NCI-H2107 (cell line): ENCODE measurements at regions not wholly inside any gene's neighbourhood (a gene's known extent, or its start where the extent isn't known, plus 50 kb on each side); places are given as distances from the start of the nearest gene placed in this dataset.
"Not testable (repeated sequence)": the region's sequence is repeated elsewhere in the genome, so short reads cannot be mapped to it uniquely, and the experiment has no call there.

Source experiments
- DNase-seq: peaks from one replicate; lab custom pipeline; 2025; lab: John Stamatoyannopoulos, UW

- DNase-seq = no peak
Observed at GRCh38 chr12:124706363-124706762, 139.0 kb upstream of the NCOR2 start.

- no peak for DNase-seq
Observed at GRCh38 chr12:124705545-124706138, 138.2 kb upstream of the NCOR2 start.

- no peak for DNase-seq
Observed at GRCh38 chr12:124704619-124705018, 137.2 kb upstream of the NCOR2 start.

- no peak for DNase-seq
Observed at GRCh38 chr12:124703856-124704255, 136.4 kb upstream of the NCOR2 start.

- DNase-seq = no peak
Observed at GRCh38 chr12:124702736-124703135, 135.3 kb upstream of the NCOR2 start.

- no peak for DNase-seq
Observed at GRCh38 chr12:124700810-124701592, 133.6 kb upstream of the NCOR2 start.

GRCh38 chr12:124699909-124700308 lies 132.5 kb upstream of the NCOR2 start:
- no peak for DNase-seq

GRCh38 chr12:124698998-124699305 lies 131.5 kb upstream of the NCOR2 start:
- no peak for DNase-seq

- no peak for DNase-seq
Observed at GRCh38 chr12:124698211-124698997, 131.0 kb upstream of the NCOR2 start.

- DNase-seq = not testable (repeated sequence)
Observed at GRCh38 chr12:124697722-124698121, 130.3 kb upstream of the NCOR2 start.

DNA sequence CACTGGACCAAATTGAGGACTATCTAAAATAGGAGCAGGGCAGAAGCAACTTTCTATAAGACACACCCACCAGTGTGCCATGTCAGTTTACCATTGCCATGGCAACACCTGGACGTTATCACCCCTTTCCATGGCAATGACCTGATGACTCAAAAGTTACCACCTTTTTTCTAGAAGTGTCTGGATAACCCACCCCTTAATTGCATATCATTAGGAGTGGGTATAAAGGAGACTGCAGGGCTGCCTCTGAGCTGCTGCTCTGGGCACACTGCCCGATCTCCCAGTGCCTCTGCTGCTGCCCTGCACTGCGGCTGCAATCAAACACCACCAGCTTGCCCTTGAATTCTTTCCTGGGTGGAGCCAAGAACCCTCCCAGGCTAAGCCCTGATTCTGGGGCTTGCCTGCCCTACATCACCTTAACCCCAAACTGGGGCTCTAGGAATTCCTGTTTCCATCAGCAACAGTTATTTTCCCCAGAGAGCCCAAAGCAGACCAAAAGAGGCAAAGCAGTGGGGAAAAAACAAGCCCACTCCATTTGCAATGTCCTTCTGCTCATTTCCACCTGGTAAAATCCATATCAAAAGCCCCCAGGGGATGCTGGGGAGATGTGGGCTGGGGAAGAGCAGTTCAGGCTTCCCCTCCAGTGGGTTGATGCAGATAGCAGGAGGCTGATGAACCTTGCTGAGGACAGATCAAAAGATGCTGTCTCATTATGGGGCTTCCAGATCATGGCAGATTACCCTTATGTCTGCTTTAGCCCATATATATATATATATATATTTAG lies 129.5 kb upstream of the NCOR2 start:
- DNase-seq = no peak

GRCh38 chr12:124695861-124696260 lies 128.4 kb upstream of the NCOR2 start:
- DNase-seq = no peak

DNA sequence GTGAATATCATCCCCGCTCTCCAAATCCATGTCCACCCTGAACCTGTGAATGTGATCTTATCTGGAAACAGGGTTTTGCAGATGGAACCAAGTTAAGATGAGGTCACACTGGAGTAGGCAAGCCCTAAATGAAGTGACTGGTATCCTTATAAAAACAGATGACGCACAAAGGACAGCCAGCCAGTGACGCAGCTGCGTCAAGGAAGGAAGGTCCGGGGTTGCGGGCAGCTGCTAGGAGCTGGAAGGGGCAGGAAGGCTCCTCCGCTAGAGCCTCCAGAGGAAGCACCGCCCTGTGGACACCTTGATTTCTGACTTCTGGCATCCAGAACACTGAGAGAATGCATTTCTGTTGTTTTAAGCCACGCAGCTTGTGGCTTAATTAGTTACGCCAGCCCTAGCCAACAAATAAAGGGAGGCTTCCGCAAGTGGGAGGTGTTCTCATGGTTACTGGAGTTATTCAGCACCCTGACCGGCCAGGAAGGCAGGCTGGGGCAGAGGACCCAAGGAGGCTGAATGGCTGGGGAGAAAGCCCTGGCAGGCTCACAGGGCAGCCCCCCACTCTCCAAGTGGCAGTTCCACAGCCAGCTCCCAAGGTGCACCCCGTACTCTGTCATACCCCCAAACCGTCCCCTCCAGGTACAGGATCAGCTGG lies 127.6 kb upstream of the NCOR2 start:
- no peak for DNase-seq

DNA sequence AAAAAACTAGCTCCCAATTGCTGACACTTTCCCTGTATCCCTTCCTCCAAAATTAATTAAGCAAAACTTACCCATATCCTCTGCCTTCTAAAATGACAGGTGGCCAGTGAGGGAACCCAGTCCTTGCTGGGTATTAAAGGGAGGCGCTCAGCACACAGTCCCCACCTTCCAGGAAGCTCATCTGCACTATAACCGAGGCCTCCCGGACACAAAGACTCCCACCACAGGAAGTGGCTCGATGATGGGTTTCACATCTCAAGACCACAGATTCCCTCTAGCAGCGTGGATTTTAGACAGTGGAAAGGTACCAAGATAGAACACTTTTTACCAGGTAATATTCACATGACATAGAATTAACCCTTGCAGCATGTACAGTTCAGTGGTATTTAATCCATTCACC lies 126.8 kb upstream of the NCOR2 start:
- no peak for DNase-seq

DNA sequence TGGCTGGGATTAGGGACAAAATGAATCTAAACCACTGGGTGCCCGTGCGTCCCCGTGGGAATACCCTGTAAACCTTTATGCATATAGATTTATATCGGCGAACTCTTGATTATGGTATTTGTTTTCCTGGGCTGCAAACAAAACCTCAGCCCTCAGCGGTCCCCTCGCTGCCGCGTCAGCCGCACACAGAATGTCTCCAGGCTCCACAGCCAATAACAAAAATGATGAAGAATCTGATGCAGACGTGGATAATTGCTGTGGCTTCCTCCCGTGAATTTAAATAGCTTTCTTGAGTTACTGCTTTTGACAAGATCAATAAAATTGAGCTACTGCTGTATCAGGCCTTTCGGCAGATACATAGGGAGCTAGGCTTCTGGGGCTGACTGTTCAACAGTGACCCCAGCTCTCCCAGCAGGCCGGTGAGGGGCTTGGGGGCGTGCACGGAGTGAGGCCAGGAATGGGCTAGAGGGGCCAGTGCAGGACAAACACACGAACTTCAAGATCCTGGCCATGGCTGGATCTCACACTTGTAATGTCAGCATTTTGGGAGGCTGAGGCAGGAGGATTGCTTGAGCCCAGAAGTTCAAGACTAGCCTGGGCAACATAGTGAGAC lies 125.8 kb upstream of the NCOR2 start:
- DNase-seq = no peak

DNA sequence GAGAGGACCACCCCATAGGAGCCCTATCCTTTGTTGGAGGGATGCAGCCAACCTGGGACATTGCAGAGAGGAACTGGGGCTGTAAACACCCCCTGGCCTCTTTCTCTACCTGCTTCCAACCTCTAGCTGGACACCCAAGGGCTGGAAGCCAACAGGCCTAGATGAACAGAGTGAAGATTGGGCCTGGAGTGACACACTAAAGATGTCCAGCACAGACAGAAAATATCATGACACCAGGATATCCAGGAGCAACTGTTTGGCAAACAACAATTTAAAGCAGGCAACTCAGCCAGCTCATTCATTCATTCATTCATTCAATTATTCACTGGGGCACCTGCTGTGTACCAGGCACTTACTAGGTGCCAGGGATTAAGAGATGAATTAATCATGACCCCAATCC lies 125.0 kb upstream of the NCOR2 start:
- DNase-seq = no peak

- no peak for DNase-seq
Observed at GRCh38 chr12:124691429-124691828, 124.0 kb upstream of the NCOR2 start.

DNA sequence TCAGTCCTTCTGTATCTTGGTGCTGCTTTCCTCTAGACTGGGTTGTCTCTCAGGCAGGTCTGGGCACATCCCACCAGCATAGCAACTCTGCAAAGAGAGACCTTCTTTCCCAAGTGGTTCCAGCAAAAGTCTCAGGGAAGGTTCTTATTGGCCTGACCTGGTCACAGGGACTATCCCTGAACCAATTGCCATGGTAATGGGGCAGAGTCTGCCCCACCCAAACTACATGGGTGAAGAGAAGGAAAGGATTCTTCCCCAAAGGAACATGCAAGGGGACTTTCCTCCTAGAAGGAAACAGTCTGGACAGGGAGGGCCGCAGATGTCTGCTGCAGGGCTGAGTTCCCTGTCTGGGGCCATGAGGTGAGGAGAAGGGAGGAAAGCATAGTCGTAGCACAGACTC lies 122.2 kb upstream of the NCOR2 start:
- DNase-seq = no peak

DNA sequence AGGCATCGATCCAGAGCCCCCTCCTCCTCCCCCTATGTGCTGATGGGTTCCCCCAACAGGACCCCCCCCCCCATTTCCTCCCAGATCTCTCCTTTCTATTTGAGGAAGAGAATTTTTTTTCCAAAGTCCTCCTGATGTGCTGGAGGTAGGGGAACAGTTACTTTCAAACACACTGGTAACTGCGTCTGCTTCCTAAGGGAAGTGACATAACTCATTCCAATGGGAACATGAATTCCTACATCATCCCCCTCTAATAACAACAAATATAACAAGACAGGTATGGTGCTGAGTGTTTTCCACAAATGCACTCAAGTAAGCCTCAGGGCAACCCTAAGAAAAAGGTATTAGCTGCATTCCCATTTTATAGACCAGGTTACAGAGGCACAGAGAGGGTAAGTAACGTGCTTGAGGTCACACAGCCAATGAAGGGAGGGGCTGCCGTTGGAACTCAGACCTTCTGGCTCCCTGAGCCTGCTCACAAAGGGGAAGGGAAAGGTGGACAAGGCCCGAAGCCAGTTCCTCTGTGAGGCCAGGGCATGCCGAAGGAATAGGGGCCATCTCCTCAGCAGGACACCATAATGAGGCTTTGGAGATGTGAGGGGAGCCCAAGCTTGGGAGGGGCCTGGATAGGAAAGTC lies 121.1 kb upstream of the NCOR2 start:
- DNase-seq = no peak

GRCh38 chr12:124687917-124688316 lies 120.5 kb upstream of the NCOR2 start:
- DNase-seq = peak; percentile 30
